ENCODE measurements at regions not wholly inside any gene's neighbourhood (a gene's known extent, or its start where the extent isn't known, plus 50 kb on each side); places are given as distances from the start of the nearest gene placed in this dataset.

GRCh38 chr10:123240776-123241175 is 86.6 kb downstream of the BUB3 start (continued):
- TF ChIP-seq ZNF496 (CRISPR knock-in tag; IDR thresholded peaks at IDR 0.05; ENCODE audit: insufficient replicate concordance) (no peak), ZNF7 (CRISPR knock-in tag; IDR thresholded peaks at IDR 0.05) (no peak), ZNF883 (CRISPR knock-in tag; IDR thresholded peaks at IDR 0.05; ENCODE audit: not compliant biosample characterization) (no peak), ZNF142 (CRISPR knock-in tag; IDR thresholded peaks at IDR 0.05) (no peak), ZNF83 (CRISPR knock-in tag; IDR thresholded peaks at IDR 0.05; ENCODE audit: borderline replicate concordance) (no peak), NFKB2 (CRISPR knock-in tag; IDR thresholded peaks at IDR 0.05; ENCODE audit: borderline replicate concordance) (no peak), ZNF407 (CRISPR knock-in tag; IDR thresholded peaks at IDR 0.05; ENCODE audit: not compliant biosample characterization) (no peak), KDM3A (CRISPR knock-in tag; IDR thresholded peaks at IDR 0.05; ENCODE audit: low read depth) (no peak)

All from HepG2 (cell line).